ENCODE measurements at regions not wholly inside any gene's neighbourhood (a gene's known extent, or its start where the extent isn't known, plus 50 kb on each side); places are given as distances from the start of the nearest gene placed in this dataset.
A peak's percentile ranks its signal among the peaks of the same experiment; 100 is the strongest.

DNA sequence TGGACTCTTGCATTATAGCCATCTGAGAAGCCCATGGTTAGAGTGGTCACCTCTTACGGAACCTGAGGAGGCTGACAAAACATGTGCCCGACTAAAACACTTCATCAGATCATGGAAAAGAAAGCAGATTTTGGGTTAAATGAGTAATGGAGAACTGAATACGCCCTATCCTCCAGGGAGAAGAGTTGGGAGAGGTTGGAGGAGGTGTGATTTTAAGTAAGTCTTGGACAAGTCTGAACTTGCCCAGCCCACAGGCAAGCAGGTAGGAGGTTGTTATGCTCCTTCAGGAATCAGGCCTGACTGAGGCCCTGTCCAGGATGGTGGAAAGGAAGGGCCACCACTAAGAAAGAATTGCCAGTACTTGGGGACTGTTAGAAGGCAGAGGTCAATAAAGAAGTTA lies 255.8 kb downstream of the TGFB2 start:
- DNase-seq (ENCODE audit: low read depth) = peak; percentile 23
- no peak overlapping the region for H3K4me3 ChIP-seq (ENCODE audit: low read depth, low read length)
- TF ChIP-seq, protein P1, sequence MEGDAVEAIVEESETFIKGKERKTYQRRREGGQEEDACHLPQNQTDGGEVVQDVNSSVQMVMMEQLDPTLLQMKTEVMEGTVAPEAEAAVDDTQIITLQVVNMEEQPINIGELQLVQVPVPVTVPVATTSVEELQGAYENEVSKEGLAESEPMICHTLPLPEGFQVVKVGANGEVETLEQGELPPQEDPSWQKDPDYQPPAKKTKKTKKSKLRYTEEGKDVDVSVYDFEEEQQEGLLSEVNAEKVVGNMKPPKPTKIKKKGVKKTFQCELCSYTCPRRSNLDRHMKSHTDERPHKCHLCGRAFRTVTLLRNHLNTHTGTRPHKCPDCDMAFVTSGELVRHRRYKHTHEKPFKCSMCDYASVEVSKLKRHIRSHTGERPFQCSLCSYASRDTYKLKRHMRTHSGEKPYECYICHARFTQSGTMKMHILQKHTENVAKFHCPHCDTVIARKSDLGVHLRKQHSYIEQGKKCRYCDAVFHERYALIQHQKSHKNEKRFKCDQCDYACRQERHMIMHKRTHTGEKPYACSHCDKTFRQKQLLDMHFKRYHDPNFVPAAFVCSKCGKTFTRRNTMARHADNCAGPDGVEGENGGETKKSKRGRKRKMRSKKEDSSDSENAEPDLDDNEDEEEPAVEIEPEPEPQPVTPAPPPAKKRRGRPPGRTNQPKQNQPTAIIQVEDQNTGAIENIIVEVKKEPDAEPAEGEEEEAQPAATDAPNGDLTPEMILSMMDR (IDR thresholded peaks at IDR 0.05; ENCODE audit: insufficient read depth, low read length) = no peak

DNA sequence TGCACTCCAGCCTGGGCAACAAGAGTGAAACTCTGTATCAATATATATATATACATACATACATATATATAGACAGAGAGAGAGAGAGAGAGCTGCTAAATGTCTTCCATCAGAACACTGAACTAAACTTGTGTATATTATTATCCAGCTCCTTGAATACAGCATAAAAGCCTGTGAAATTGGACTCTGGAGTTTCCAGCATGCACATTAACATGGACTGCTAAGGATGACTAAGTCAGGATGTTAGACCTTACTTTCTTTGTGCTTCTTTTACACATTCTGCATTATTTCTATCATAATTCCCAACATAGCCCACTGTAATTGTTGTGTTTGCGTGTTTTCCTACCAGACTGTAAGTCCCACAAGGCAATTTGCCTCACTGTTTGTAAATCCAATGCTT lies 259.1 kb downstream of the TGFB2 start:
- H3K4me3 ChIP-seq (ENCODE audit: low read depth, low read length) = no peak overlapping the region
- TF ChIP-seq, protein P1 (IDR thresholded peaks at IDR 0.05; ENCODE audit: insufficient read depth, low read length) = no peak
- DNase-seq (ENCODE audit: low read depth) = no peak

DNA sequence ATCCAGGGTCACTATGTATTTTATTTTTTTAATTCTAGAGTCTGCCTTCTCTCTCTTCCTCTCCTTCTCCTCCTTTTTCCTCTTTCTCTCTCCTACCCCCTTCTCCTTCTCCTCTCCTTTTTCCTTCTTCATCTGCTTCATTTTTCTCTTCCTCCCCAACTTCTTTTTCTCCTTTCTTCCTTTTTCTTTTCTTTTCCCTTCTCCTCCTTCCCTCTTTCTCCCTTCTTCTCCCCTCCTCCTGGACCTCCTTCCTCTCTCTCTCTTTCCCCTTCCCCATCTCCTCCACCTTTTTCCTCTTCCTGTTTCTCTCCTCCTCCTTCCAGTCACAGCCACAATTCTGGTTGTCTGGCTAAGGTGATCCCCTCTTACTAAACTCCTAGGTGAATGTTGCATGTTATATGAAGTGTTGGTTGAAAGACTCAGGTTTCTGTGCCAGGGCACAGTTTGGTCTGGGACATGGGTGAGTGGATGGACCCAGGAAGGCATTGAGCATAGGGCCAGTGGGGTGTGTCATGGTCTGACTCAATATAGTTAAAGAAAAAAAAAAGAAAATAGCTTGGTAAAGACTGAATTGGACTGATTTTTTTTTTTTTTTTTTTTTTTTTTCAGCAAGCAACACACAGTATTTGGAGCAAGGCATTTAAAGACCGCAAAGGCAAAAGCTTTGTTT lies 266.9 kb downstream of the TGFB2 start:
- TF ChIP-seq, protein P1 (IDR thresholded peaks at IDR 0.05; ENCODE audit: insufficient read depth, low read length) = no peak

DNA sequence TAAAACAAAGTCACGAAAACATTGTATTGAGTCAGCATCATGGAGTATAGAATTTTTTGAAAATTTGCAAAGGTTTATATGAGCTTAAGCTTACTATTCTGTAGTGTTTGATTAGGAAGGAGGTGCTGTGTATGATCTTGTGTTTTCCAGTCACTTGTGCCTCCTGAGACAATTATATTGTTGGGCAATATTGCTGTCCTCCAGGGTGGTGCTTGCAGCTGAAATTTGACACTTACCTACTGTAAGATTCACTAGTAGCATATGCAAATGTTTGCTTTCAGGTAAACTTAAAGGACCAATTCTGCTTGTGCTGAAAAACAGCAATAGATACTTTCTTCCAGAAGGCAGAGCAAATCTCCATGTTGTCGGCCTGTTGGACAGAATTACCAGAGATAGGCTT lies 268.0 kb downstream of the TGFB2 start:
- TF ChIP-seq, protein P1 (IDR thresholded peaks at IDR 0.05; ENCODE audit: insufficient read depth, low read length) = no peak
- no peak overlapping the region for H3K4me3 ChIP-seq (ENCODE audit: low read depth, low read length)
- DNase-seq (ENCODE audit: low read depth) = no peak

More for the DNA sequence above, 266.9 kb downstream of the TGFB2 start:
- no peak for DNase-seq (ENCODE audit: low read depth)
- H3K4me3 ChIP-seq (ENCODE audit: low read depth, low read length) = no peak overlapping the region

DNA sequence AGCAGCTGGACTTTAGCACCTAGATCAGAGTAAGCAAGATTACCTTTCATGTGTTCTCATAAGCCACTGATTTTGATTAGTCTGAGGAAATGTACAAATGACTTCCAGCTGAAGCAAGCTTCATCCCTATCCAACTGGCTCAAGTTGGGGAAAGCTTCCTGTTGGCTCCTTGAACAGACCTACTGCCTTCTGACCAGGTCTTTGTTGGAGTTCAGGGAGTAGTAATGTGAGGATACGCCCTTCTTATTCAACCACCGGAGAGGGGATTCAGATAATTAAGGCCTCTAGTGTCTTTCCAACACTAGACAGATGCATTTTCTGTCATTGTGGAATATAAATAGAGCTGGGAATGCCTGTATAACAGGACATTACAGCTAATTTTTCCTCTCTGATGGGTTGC lies 268.9 kb downstream of the TGFB2 start:
- no peak overlapping the region for H3K4me3 ChIP-seq (ENCODE audit: low read depth, low read length)
- TF ChIP-seq, protein P1 (IDR thresholded peaks at IDR 0.05; ENCODE audit: insufficient read depth, low read length) = no peak
- no peak for DNase-seq (ENCODE audit: low read depth)

DNA sequence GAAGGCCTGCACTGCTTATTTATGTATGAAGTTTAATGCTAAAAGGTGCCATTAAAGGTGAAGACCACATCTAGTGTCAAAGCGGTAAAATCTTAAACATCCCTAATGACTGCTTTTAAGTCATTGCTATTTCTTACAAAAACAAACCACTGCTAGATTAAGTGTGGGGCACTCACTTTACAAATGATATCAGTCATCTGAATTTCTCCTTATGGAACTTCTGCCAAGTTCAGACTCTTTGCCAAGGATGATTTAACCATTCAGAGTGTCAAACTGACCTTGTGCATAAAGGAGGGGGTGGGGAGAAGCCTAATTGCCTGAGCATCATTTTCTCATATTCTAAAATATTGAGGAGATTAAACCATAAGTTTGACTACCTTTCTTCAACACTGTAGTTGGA lies 271.5 kb downstream of the TGFB2 start:
- no peak overlapping the region for H3K4me3 ChIP-seq (ENCODE audit: low read depth, low read length)
- peak; percentile 27 for DNase-seq (ENCODE audit: low read depth)
- TF ChIP-seq, protein P1 (IDR thresholded peaks at IDR 0.05; ENCODE audit: insufficient read depth, low read length) = no peak

DNA sequence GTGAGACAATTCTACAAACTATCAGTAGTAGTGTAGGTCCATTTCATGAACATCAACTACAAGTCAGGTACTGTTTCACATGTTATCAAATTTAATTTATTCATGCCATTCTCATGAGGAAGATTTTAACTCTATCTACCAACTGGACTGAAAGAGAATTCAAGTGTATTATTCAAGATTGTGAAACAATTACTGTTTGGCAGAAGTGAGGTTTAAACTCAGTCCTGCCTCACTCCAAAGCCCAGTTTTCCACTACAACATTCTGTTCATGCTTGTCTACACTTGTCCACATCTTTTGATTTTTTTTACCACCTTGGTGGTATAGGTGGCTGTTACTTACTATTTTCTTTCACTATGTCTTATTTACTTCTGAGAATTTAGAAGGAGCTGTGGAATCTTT lies 272.9 kb downstream of the TGFB2 start:
- peak; percentile 21 for DNase-seq (ENCODE audit: low read depth)
- H3K4me3 ChIP-seq (ENCODE audit: low read depth, low read length) = no peak overlapping the region
- TF ChIP-seq, protein P1 (IDR thresholded peaks at IDR 0.05; ENCODE audit: insufficient read depth, low read length) = no peak

All from fibroblast of the aortic adventitia (primary cell).